CD4-positive, alpha-beta memory T cell (primary cell): ENCODE measurements at regions not wholly inside any gene's neighbourhood (a gene's known extent, or its start where the extent isn't known, plus 50 kb on each side); places are given as distances from the start of the nearest gene placed in this dataset.

ENCODE experiments used
- CTCF ChIA-PET: fragments of 350-600 bp; sonication (Branson Sonifier 250); formaldehyde crosslinking; loops from one replicate; lab custom pipeline; 2021; ENCODE audit warnings: inconsistent platforms; ENCODE audit not compliant: partially characterized antibody; lab: Charles Lee
- POLR2A ChIA-PET: fragments of 350-600 bp; sonication (Branson Sonifier 250); formaldehyde crosslinking; loops from one replicate; lab custom pipeline; 2021; ENCODE audit not compliant: partially characterized antibody; lab: Charles Lee
- DNase-seq, 5 donors: peaks; one replicate each; pipeline versions ENCODE4 v3.0.0 to v3.0.0-alpha.2; 2020 to 2022; ENCODE audit warnings: mixed read lengths in 1 of 5
- H3K27ac ChIP-seq: one replicate; pipeline ENCODE4 v1.7.0; 2013; ENCODE audit warnings: low read depth, low read length
- H3K27me3 ChIP-seq: 2 replicates; pipeline ENCODE4 v1.7.0; 2013; ENCODE audit warnings: mild to moderate bottlenecking, low read length, moderate library complexity; ENCODE audit not compliant: insufficient read depth
- H3K36me3 ChIP-seq: 2 replicates; pipeline ENCODE4 v1.7.0; 2013; ENCODE audit warnings: mild to moderate bottlenecking, low read length, moderate library complexity; ENCODE audit not compliant: insufficient read depth
- H3K4me1 ChIP-seq: 2 replicates; pipeline ENCODE4 v1.7.0; 2013; ENCODE audit warnings: mild to moderate bottlenecking, low read length, moderate library complexity; ENCODE audit not compliant: insufficient read depth
- H3K4me3 ChIP-seq, 2 donors: one replicate each; pipeline ENCODE4 v1.7.0; 2013; ENCODE audit warnings: low read length in 2 of 2, mild to moderate bottlenecking in 1 of 2
- H3K9me3 ChIP-seq, 2 donors: one replicate each; pipeline ENCODE4 v1.7.0; 2013; ENCODE audit warnings: low read length in 2 of 2, control low read depth in 1 of 2; ENCODE audit not compliant: control insufficient read depth in 1 of 2
- H3K27ac Mint-ChIP-seq, 7 donors: one replicate each; pipeline ENCODE4 v1.8.0; 2020 to 2021; ENCODE audit warnings: mixed read lengths in 7 of 7, mild to moderate bottlenecking in 6 of 7, inconsistent platforms in 3 of 7, moderate library complexity in 3 of 7
- H3K27me3 Mint-ChIP-seq, 2 donors: one replicate each; pipeline ENCODE4 v1.8.0; 2020 to 2021; ENCODE audit warnings: mixed read lengths in 2 of 2
- H3K36me3 Mint-ChIP-seq, 2 donors: one replicate each; pipeline ENCODE4 v1.8.0; 2020 to 2021; ENCODE audit warnings: mixed read lengths in 2 of 2, inconsistent platforms in 1 of 2, mild to moderate bottlenecking in 1 of 2
- H3K4me1 Mint-ChIP-seq, 4 donors: one replicate each; pipeline ENCODE4 v1.8.0; 2020 to 2021; ENCODE audit warnings: mixed read lengths in 4 of 4, mild to moderate bottlenecking in 1 of 4
- H3K4me3 Mint-ChIP-seq, 8 donors: one replicate each; pipeline ENCODE4 v1.8.0; 2020 to 2021; ENCODE audit warnings: mixed read lengths in 8 of 8, mild to moderate bottlenecking in 7 of 8, moderate library complexity in 6 of 8, inconsistent platforms in 3 of 8
- H3K9me3 Mint-ChIP-seq, 8 donors: one replicate each; pipeline ENCODE4 v1.8.0; 2020 to 2021; ENCODE audit warnings: mixed read lengths in 8 of 8, mild to moderate bottlenecking in 5 of 8, inconsistent platforms in 3 of 8, moderate library complexity in 1 of 8
- intact Hi-C: fragments of 100-400 bp; cut with micrococcal nuclease; formaldehyde crosslinking; loops from one replicate; pipeline ENCODE4 v1.15.1; 2023

GRCh38 chr2:61714210-61714609 is 139.7 kb downstream of the FAM161A start:
- peaks cover 0 to 2% of the 10 kb centered on the region in 2 donors for H3K27me3 Mint-ChIP-seq
- Histone ChIP-seq H3K27ac (no peak overlapping the region), H3K9me3 (no peaks in the 10 kb centered on the region), H3K27me3 (no peaks in the 10 kb centered on the region), H3K4me3 (no peak overlapping the region), H3K36me3 (no peaks in the 10 kb centered on the region), H3K4me1 (no peaks in the 10 kb centered on the region)
- H3K27ac Mint-ChIP-seq = no peak overlapping the region
- ChIA-PET CTCF (no interaction called here), POLR2A (no interaction called here)
- no peaks in the 10 kb centered on the region for H3K9me3 Mint-ChIP-seq
- intact Hi-C loops = no loop called here
- no peak for DNase-seq
- H3K4me1 Mint-ChIP-seq = no peaks in the 10 kb centered on the region
- H3K36me3 Mint-ChIP-seq = no peaks in the 10 kb centered on the region
- no peak overlapping the region for H3K4me3 Mint-ChIP-seq

GRCh38 chr2:61713457-61713856 is 140.4 kb downstream of the FAM161A start:
- H3K4me1 ChIP-seq = no peaks in the 10 kb centered on the region
- H3K36me3 Mint-ChIP-seq = no peaks in the 10 kb centered on the region
- H3K9me3 ChIP-seq = no peaks in the 10 kb centered on the region
- H3K4me3 ChIP-seq = no peak overlapping the region
- no peaks in the 10 kb centered on the region for H3K9me3 Mint-ChIP-seq
- no peak overlapping the region for H3K27ac Mint-ChIP-seq
- H3K4me3 Mint-ChIP-seq = no peak overlapping the region
- ChIA-PET CTCF (no interaction called here), POLR2A (interaction anchor here (0.6 kb wide), 1 partner anchor 79 kb away, joined by 4 read pairs; no protein-coding TSS in a partner anchor)
- no peaks in the 10 kb centered on the region for H3K27me3 ChIP-seq
- no peaks in the 10 kb centered on the region for H3K36me3 ChIP-seq
- no peaks in the 10 kb centered on the region for H3K27me3 Mint-ChIP-seq
- no peak overlapping the region for H3K27ac ChIP-seq
- intact Hi-C loops = no loop called here
- H3K4me1 Mint-ChIP-seq = no peaks in the 10 kb centered on the region
- DNase-seq = no peak

GRCh38 chr2:61712060-61712459 is 141.8 kb downstream of the FAM161A start:
- no peak for DNase-seq
- no peak overlapping the region for H3K27ac ChIP-seq
- no peaks in the 10 kb centered on the region for H3K4me1 ChIP-seq
- ChIA-PET CTCF (no interaction called here), POLR2A (no interaction called here)
- H3K27ac Mint-ChIP-seq = no peak overlapping the region
- no peak overlapping the region for H3K4me3 ChIP-seq
- intact Hi-C loops = no loop called here
- no peaks in the 10 kb centered on the region for H3K27me3 ChIP-seq
- H3K27me3 Mint-ChIP-seq = no peaks in the 10 kb centered on the region
- H3K9me3 Mint-ChIP-seq = no peaks in the 10 kb centered on the region
- H3K36me3 ChIP-seq = no peaks in the 10 kb centered on the region
- H3K4me1 Mint-ChIP-seq = no peaks in the 10 kb centered on the region
- no peak overlapping the region for H3K4me3 Mint-ChIP-seq
- H3K9me3 ChIP-seq = no peaks in the 10 kb centered on the region
- no peaks in the 10 kb centered on the region for H3K36me3 Mint-ChIP-seq

- Histone ChIP-seq H3K4me3 (no peak overlapping the region), H3K27me3 (no peaks in the 10 kb centered on the region), H3K4me1 (no peaks in the 10 kb centered on the region), H3K36me3 (no peaks in the 10 kb centered on the region), H3K27ac (no peak overlapping the region), H3K9me3 (no peaks in the 10 kb centered on the region)
- Mint-ChIP-seq H3K36me3 (no peaks in the 10 kb centered on the region), H3K4me3 (no peak overlapping the region), H3K4me1 (no peaks in the 10 kb centered on the region), H3K9me3 (no peaks in the 10 kb centered on the region), H3K27ac (no peak overlapping the region), H3K27me3 (no peaks in the 10 kb centered on the region)
- POLR2A ChIA-PET = no interaction called here
- intact Hi-C loops = no loop called here
- CTCF ChIA-PET = no interaction called here
- DNase-seq = no peak
These were observed 143.1 kb downstream of the FAM161A start for GRCh38 chr2:61710711-61711110.

- intact Hi-C loops = no loop called here
- POLR2A ChIA-PET = no interaction called here
- Histone ChIP-seq H3K4me3 (no peak overlapping the region), H3K4me1 (no peaks in the 10 kb centered on the region), H3K36me3 (no peaks in the 10 kb centered on the region), H3K9me3 (no peaks in the 10 kb centered on the region), H3K27me3 (no peaks in the 10 kb centered on the region), H3K27ac (no peak overlapping the region)
- DNase-seq = no peak
- Mint-ChIP-seq H3K36me3 (no peaks in the 10 kb centered on the region), H3K9me3 (no peaks in the 10 kb centered on the region), H3K4me3 (no peak overlapping the region), H3K27me3 (no peaks in the 10 kb centered on the region), H3K27ac (no peak overlapping the region), H3K4me1 (no peaks in the 10 kb centered on the region)
- CTCF ChIA-PET = interaction anchor here (0.5 kb wide), 1 partner anchor 135 kb away, joined by 3 read pairs; no protein-coding TSS in a partner anchor
These were observed 145.6 kb downstream of the FAM161A start for GRCh38 chr2:61707984-61708852.

- ChIA-PET POLR2A (no interaction called here), CTCF (no interaction called here)
- intact Hi-C loops = no loop called here
- no peaks in the 10 kb centered on the region for H3K4me1 ChIP-seq
- H3K27me3 ChIP-seq = no peaks in the 10 kb centered on the region
- H3K27ac ChIP-seq = no peak overlapping the region
- H3K36me3 Mint-ChIP-seq = no peaks in the 10 kb centered on the region
- H3K27ac Mint-ChIP-seq = no peak overlapping the region
- no peak overlapping the region for H3K4me3 ChIP-seq
- H3K4me3 Mint-ChIP-seq = no peak overlapping the region
- no peaks in the 10 kb centered on the region for H3K27me3 Mint-ChIP-seq
- no peaks in the 10 kb centered on the region for H3K36me3 ChIP-seq
- no peak for DNase-seq
- H3K4me1 Mint-ChIP-seq = no peaks in the 10 kb centered on the region
- no peaks in the 10 kb centered on the region for H3K9me3 ChIP-seq
- no peaks in the 10 kb centered on the region for H3K9me3 Mint-ChIP-seq
These were observed 148.2 kb downstream of the FAM161A start for GRCh38 chr2:61705625-61706024.

- POLR2A ChIA-PET = no interaction called here
- no peak overlapping the region for H3K27ac ChIP-seq
These were observed 149.5 kb downstream of the FAM161A start for GRCh38 chr2:61704364-61704763.

More at GRCh38 chr2:61704364-61704763, 149.5 kb downstream of the FAM161A start:
- H3K27me3 Mint-ChIP-seq = no peaks in the 10 kb centered on the region
- Histone ChIP-seq H3K27me3 (no peaks in the 10 kb centered on the region), H3K4me1 (no peaks in the 10 kb centered on the region), H3K9me3 (no peaks in the 10 kb centered on the region), H3K36me3 (no peaks in the 10 kb centered on the region), H3K4me3 (no peak overlapping the region)
- H3K9me3 Mint-ChIP-seq = no peaks in the 10 kb centered on the region
- intact Hi-C loops = no loop called here
- no peak for DNase-seq
- CTCF ChIA-PET = interaction anchor here (0.6 kb wide), 1 partner anchor 215 kb away, joined by 3 read pairs; no protein-coding TSS in a partner anchor
- H3K4me1 Mint-ChIP-seq = peaks cover 0 to 2% (median 0%) of the 10 kb centered on the region in 4 donors
- H3K4me3 Mint-ChIP-seq = no peak overlapping the region
- no peak overlapping the region for H3K27ac Mint-ChIP-seq
- no peaks in the 10 kb centered on the region for H3K36me3 Mint-ChIP-seq
